H9 (cell line): ENCODE measurements at regions not wholly inside any gene's neighbourhood (a gene's known extent, or its start where the extent isn't known, plus 50 kb on each side); places are given as distances from the start of the nearest gene placed in this dataset.

ENCODE experiments used
- DNase-seq: peaks from one replicate; pipeline ENCODE4 v3.0.0-alpha.2; 2017
- H2AFZ ChIP-seq: one replicate; pipeline ENCODE4 v1.6.1; 2013; ENCODE audit warnings: mild to moderate bottlenecking, low read length, control low read depth, moderate library complexity
- H2AK5ac ChIP-seq: 2 replicates; pipeline ENCODE4 v1.6.1; 2013; ENCODE audit warnings: low read length, control low read depth, mixed read lengths; ENCODE audit not compliant: insufficient read length
- H2BK120ac ChIP-seq: one replicate; pipeline ENCODE4 v1.6.1; 2013; ENCODE audit warnings: low read depth, mild to moderate bottlenecking, low read length, control low read depth, inconsistent platforms; ENCODE audit not compliant: poor library complexity, severe bottlenecking
- H2BK12ac ChIP-seq: 2 replicates; pipeline ENCODE4 v1.6.1; 2013; ENCODE audit warnings: low read length, control low read depth, mixed read lengths, low read depth; ENCODE audit not compliant: insufficient read length
- H2BK15ac ChIP-seq: 2 replicates; pipeline ENCODE4 v1.6.1; 2013; ENCODE audit warnings: low read depth, low read length, control low read depth
- H2BK20ac ChIP-seq: one replicate; pipeline ENCODE4 v1.6.1; 2013; ENCODE audit warnings: low read depth, mild to moderate bottlenecking, low read length, control low read depth, inconsistent platforms; ENCODE audit not compliant: poor library complexity, severe bottlenecking
- H2BK5ac ChIP-seq: 2 replicates; pipeline ENCODE4 v1.6.1; 2013; ENCODE audit warnings: low read length, control low read depth, mixed read lengths; ENCODE audit not compliant: insufficient read length
- H3K14ac ChIP-seq: 2 replicates; pipeline ENCODE4 v1.6.1; 2013; ENCODE audit warnings: low read length, control low read depth; ENCODE audit not compliant: insufficient read depth
- H3K18ac ChIP-seq: 2 replicates; pipeline ENCODE4 v1.6.1; 2013; ENCODE audit warnings: low read depth, mild to moderate bottlenecking, mixed read lengths, low read length, control low read depth; ENCODE audit not compliant: insufficient read length
- H3K23ac ChIP-seq: 2 replicates; pipeline ENCODE4 v1.6.1; 2013; ENCODE audit warnings: low read length, control low read depth, mixed read lengths, low read depth; ENCODE audit not compliant: insufficient read length
- H3K23me2 ChIP-seq: 2 replicates; pipeline ENCODE4 v1.6.1; 2013; ENCODE audit warnings: low read depth, mild to moderate bottlenecking, mixed read lengths, low read length, control low read depth; ENCODE audit not compliant: insufficient read length, poor library complexity, severe bottlenecking
- H3K27ac ChIP-seq: 2 replicates; pipeline ENCODE4 v1.5.1; 2013; ENCODE audit warnings: low read length, control low read depth, mixed read lengths, low read depth; ENCODE audit not compliant: insufficient read length
- H3K27me3 ChIP-seq: 2 replicates; pipeline ENCODE4 v1.6.1; 2013; ENCODE audit warnings: low read length, control low read depth, inconsistent platforms; ENCODE audit not compliant: insufficient read depth
- H3K4ac ChIP-seq: 2 replicates; pipeline ENCODE4 v1.6.1; 2013; ENCODE audit warnings: low read depth, mild to moderate bottlenecking, control low read depth, inconsistent platforms, low read length, moderate library complexity
- H3K4me1 ChIP-seq: 2 replicates; pipeline ENCODE4 v1.6.1; 2013; ENCODE audit warnings: low read length, control low read depth, inconsistent platforms; ENCODE audit not compliant: insufficient read depth
- H3K4me2 ChIP-seq: 2 replicates; pipeline ENCODE4 v1.6.1; 2013; ENCODE audit warnings: low read length, control low read depth, mixed read lengths; ENCODE audit not compliant: insufficient read length, insufficient read depth
- H3K56ac ChIP-seq: 2 replicates; pipeline ENCODE4 v1.6.1; 2013; ENCODE audit warnings: low read depth, mild to moderate bottlenecking, mixed read lengths, low read length, control low read depth; ENCODE audit not compliant: insufficient read length
- H3K79me1 ChIP-seq: 2 replicates; pipeline ENCODE4 v1.6.1; 2013; ENCODE audit warnings: low read depth, mild to moderate bottlenecking, moderate library complexity, low read length, control low read depth, inconsistent platforms; ENCODE audit not compliant: insufficient read depth, poor library complexity, severe bottlenecking
- H3K79me2 ChIP-seq: 2 replicates; pipeline ENCODE4 v1.6.1; 2013; ENCODE audit warnings: low read length, control low read depth, inconsistent platforms; ENCODE audit not compliant: insufficient read depth
- H3K9ac ChIP-seq: 2 replicates; pipeline ENCODE4 v1.6.1; 2013; ENCODE audit warnings: low read length, control low read depth, mixed read lengths; ENCODE audit not compliant: insufficient read length; ENCODE audit errors: extremely low read depth
- H3K9me3 ChIP-seq: one replicate; pipeline ENCODE4 v1.6.1; 2013; ENCODE audit warnings: low read depth, low read length, inconsistent platforms; ENCODE audit not compliant: control insufficient read depth
- H3T11ph ChIP-seq: one replicate; pipeline ENCODE4 v1.6.1; 2013; ENCODE audit warnings: mild to moderate bottlenecking, low read length, control low read depth, inconsistent platforms
- H4K20me1 ChIP-seq: one replicate; pipeline ENCODE4 v1.6.1; 2013; ENCODE audit not compliant: control insufficient read depth, insufficient read length, insufficient read depth
- H4K5ac ChIP-seq: 2 replicates; pipeline ENCODE4 v1.6.1; 2013; ENCODE audit warnings: low read depth, mild to moderate bottlenecking, mixed read lengths, low read length, control low read depth; ENCODE audit not compliant: insufficient read length
- H4K8ac ChIP-seq: replicated peaks from 2 replicates; pipeline ENCODE4 v1.6.1; 2013; ENCODE audit warnings: low read length, control low read depth, mixed read lengths, low read depth; ENCODE audit not compliant: insufficient read length
- H4K91ac ChIP-seq: 2 replicates; pipeline ENCODE4 v1.6.1; 2013; ENCODE audit warnings: low read depth, mild to moderate bottlenecking, moderate library complexity, mixed read lengths, low read length, control low read depth; ENCODE audit not compliant: insufficient read length
- H3K27ac Mint-ChIP-seq, 3 experiments: 2 replicates in 2 of 3; 3 replicates in 1 of 3; pipeline ENCODE4 v1.8.0; 2020 to 2021; ENCODE audit warnings: mixed read lengths in 3 of 3, mild to moderate bottlenecking in 1 of 3, moderate library complexity in 1 of 3
- H3K27me3 Mint-ChIP-seq: 2 replicates; pipeline ENCODE4 v1.8.0; 2021; ENCODE audit warnings: low read depth, mild to moderate bottlenecking, moderate library complexity, mixed read lengths
- H3K36me3 Mint-ChIP-seq, 3 experiments: 2 replicates in 2 of 3; 3 replicates in 1 of 3; pipeline ENCODE4 v1.8.0; 2020 to 2021; ENCODE audit warnings: low read depth in 3 of 3, mixed read lengths in 3 of 3; ENCODE audit not compliant: insufficient read depth in 1 of 3
- H3K4me1 Mint-ChIP-seq, 2 experiments: 2 replicates each; pipeline ENCODE4 v1.8.0; 2020; ENCODE audit warnings: mixed read lengths in 2 of 2
- H3K4me3 Mint-ChIP-seq, 2 experiments: 2 replicates in 1 of 2; 3 replicates in 1 of 2; pipeline ENCODE4 v1.8.0; 2020 to 2021; ENCODE audit warnings: mild to moderate bottlenecking in 2 of 2, mixed read lengths in 2 of 2, moderate library complexity in 1 of 2
- H3K9me3 Mint-ChIP-seq, 2 experiments: 2 replicates in 1 of 2; 3 replicates in 1 of 2; pipeline ENCODE4 v1.8.0; 2020; ENCODE audit warnings: mild to moderate bottlenecking in 2 of 2, mixed read lengths in 2 of 2, moderate library complexity in 1 of 2
- WGBS: extraction: QIAGEN DNeasy Blood & Tissue Kit; methylation state at CpG from one replicate; pipeline ENCODE4 v1.1.7; 2013; ENCODE audit warnings: missing lambda C conversion rate, low lambda C conversion rate, mixed read lengths; ENCODE audit not compliant: insufficient read length; ENCODE audit errors: extremely low coverage; 5-methylcytosine and 5-hydroxymethylcytosine counted together
- TF ChIP-seq, protein P1 (sequence below): fragments of 200-600 bp; sonication (generic); conservative IDR thresholded peaks from 3 replicates; pipeline ENCODE4 v1.8.0; 2021; ENCODE audit warnings: antibody characterized with exemption, mild to moderate bottlenecking

DNA sequence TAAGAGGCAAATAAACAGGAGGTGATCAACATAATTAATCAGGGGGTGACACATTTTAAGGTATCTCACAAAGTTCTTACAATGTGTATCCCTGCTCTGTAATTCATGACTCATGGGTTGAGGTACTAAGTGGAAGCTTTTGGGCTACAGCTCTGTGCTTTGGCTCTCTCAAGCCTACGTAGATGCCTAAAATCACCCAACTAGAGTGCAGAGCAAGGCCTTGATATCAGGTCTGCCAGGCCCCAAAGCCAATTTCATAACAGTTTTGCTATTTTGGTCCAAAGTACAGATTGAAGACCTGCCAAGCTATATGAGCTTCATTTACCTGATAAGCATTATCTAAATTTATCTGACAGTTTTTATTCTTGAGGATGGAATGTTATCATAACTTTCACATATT, 175.3 kb upstream of the BET1 start:
- Histone ChIP-seq H3K23me2 (no peaks in the 10 kb centered on the region), H3K27ac (no peak overlapping the region), H2BK5ac (no peak overlapping the region), H3K56ac (no peak overlapping the region), H3K9ac (no peak overlapping the region), H2BK12ac (no peak overlapping the region), H3K27me3 (no peaks in the 10 kb centered on the region), H2AFZ (no peak overlapping the region), H3K4me1 (no peaks in the 10 kb centered on the region), H3K4ac (no peak overlapping the region), H3T11ph (no peak overlapping the region), H3K9me3 (peaks cover 7% of the 10 kb centered on the region), H3K23ac (no peak overlapping the region), H2BK20ac (no peak overlapping the region), H3K79me2 (no peaks in the 10 kb centered on the region), H2BK15ac (no peak overlapping the region), H3K14ac (no peak overlapping the region), H3K79me1 (no peaks in the 10 kb centered on the region), H4K8ac (no peak overlapping the region), H2BK120ac (no peak overlapping the region), H3K18ac (no peak overlapping the region), H4K91ac (no peak overlapping the region), H2AK5ac (no peak overlapping the region), H4K20me1 (no peaks in the 10 kb centered on the region), H3K4me2 (no peak overlapping the region), H4K5ac (no peak overlapping the region)
- H3K4me1 Mint-ChIP-seq = peaks cover 0 to 7% of the 10 kb centered on the region in 2 experiments; a peak in 2 of 4 replicates
- H3K27ac Mint-ChIP-seq = no peak overlapping the region
- H3K4me3 Mint-ChIP-seq = no peak overlapping the region
- no peaks in the 10 kb centered on the region for H3K27me3 Mint-ChIP-seq
- no peak for DNase-seq
- TF ChIP-seq, protein P1, sequence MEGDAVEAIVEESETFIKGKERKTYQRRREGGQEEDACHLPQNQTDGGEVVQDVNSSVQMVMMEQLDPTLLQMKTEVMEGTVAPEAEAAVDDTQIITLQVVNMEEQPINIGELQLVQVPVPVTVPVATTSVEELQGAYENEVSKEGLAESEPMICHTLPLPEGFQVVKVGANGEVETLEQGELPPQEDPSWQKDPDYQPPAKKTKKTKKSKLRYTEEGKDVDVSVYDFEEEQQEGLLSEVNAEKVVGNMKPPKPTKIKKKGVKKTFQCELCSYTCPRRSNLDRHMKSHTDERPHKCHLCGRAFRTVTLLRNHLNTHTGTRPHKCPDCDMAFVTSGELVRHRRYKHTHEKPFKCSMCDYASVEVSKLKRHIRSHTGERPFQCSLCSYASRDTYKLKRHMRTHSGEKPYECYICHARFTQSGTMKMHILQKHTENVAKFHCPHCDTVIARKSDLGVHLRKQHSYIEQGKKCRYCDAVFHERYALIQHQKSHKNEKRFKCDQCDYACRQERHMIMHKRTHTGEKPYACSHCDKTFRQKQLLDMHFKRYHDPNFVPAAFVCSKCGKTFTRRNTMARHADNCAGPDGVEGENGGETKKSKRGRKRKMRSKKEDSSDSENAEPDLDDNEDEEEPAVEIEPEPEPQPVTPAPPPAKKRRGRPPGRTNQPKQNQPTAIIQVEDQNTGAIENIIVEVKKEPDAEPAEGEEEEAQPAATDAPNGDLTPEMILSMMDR = no peak
- WGBS = no CpG with 5 or more reads among the region's 1 CpG
- no peaks in the 10 kb centered on the region for H3K36me3 Mint-ChIP-seq
- H3K9me3 Mint-ChIP-seq = no peaks in the 10 kb centered on the region
